Adrenal gland (tissue), 5 donors: ENCODE measurements at regions not wholly inside any gene's neighbourhood (a gene's known extent, or its start where the extent isn't known, plus 50 kb on each side); places are given as distances from the start of the nearest gene placed in this dataset.
"Not testable (repeated sequence)": the region's sequence is repeated elsewhere in the genome, so short reads cannot be mapped to it uniquely, and the experiment has no call there.

Experiments used
- POLR2A ChIP-seq, 2 donors: fragments of 450-650 bp; IDR thresholded peaks; one replicate each; pipeline ENCODE4 v1.6.1; 2017; ENCODE audit warnings: antibody characterized with exemption in 2 of 2, mild to moderate bottlenecking in 2 of 2, moderate library complexity in 1 of 2
- TF ChIP-seq, protein P1 (sequence below), 6 experiments: fragments of 450-650 bp in 4 of 6; fragments of 200-600 bp in 2 of 6; sonication (generic) in 1 of 6; IDR thresholded peaks; 1 replicate in 5 of 6; 2 replicates in 1 of 6; pipeline versions ENCODE4 v1.5.1 to v1.8.0; 2016 to 2021; ENCODE audit warnings: antibody characterized with exemption in 6 of 6, mild to moderate bottlenecking in 2 of 6, moderate library complexity in 1 of 6
- donor health status: DM: no; HTN: no; CAD: no.

GRCh38 chr21:28032652-28033051, 960.0 kb downstream of the LTN1 start:
- TF ChIP-seq, protein P1, sequence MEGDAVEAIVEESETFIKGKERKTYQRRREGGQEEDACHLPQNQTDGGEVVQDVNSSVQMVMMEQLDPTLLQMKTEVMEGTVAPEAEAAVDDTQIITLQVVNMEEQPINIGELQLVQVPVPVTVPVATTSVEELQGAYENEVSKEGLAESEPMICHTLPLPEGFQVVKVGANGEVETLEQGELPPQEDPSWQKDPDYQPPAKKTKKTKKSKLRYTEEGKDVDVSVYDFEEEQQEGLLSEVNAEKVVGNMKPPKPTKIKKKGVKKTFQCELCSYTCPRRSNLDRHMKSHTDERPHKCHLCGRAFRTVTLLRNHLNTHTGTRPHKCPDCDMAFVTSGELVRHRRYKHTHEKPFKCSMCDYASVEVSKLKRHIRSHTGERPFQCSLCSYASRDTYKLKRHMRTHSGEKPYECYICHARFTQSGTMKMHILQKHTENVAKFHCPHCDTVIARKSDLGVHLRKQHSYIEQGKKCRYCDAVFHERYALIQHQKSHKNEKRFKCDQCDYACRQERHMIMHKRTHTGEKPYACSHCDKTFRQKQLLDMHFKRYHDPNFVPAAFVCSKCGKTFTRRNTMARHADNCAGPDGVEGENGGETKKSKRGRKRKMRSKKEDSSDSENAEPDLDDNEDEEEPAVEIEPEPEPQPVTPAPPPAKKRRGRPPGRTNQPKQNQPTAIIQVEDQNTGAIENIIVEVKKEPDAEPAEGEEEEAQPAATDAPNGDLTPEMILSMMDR (IDR thresholded peaks at IDR 0.05) = not testable (repeated sequence)
- TF ChIP-seq POLR2A (IDR thresholded peaks at IDR 0.05) = not testable (repeated sequence)
